HG03442 (cell line): ENCODE measurements at regions not wholly inside any gene's neighbourhood (a gene's known extent, or its start where the extent isn't known, plus 50 kb on each side); places are given as distances from the start of the nearest gene placed in this dataset.
A peak's percentile ranks its signal among the peaks of the same experiment; 100 is the strongest.
"Not testable (repeated sequence)": the region's sequence is repeated elsewhere in the genome, so short reads cannot be mapped to it uniquely, and the experiment has no call there.

Experiments used
- ATAC-seq: cut with Tn5 transposase; IDR thresholded peaks from one replicate; pipeline ENCODE4 v1.9.1; 2021; ENCODE audit warnings: mild to moderate bottlenecking, moderate library complexity; ENCODE audit not compliant: unreplicated experiment

- ATAC-seq = no peak
These were observed 59.4 kb downstream of the EBLN1 start for GRCh38 chr10:22158426-22158825.

- no peak for ATAC-seq
These were observed 61.1 kb downstream of the EBLN1 start for GRCh38 chr10:22156750-22157149.

GRCh38 chr10:22152403-22152802 lies 65.4 kb downstream of the EBLN1 start:
- no peak for ATAC-seq

GRCh38 chr10:22150842-22151241 lies 67.0 kb downstream of the EBLN1 start:
- no peak for ATAC-seq

- ATAC-seq = no peak
These were observed 68.9 kb downstream of the EBLN1 start for GRCh38 chr10:22148961-22149360.

GRCh38 chr10:22145873-22146272 lies 71.9 kb downstream of the EBLN1 start:
- ATAC-seq = not testable (repeated sequence)

- no peak for ATAC-seq
These were observed 80.3 kb downstream of the EBLN1 start for GRCh38 chr10:22137542-22137941.

- no peak for ATAC-seq
These were observed 82.2 kb downstream of the EBLN1 start for GRCh38 chr10:22135591-22135990.

- ATAC-seq = peak; percentile 75
These were observed 83.8 kb downstream of the EBLN1 start for GRCh38 chr10:22133749-22134624.

GRCh38 chr10:22130824-22131223 lies 87.0 kb downstream of the EBLN1 start:
- not testable (repeated sequence) for ATAC-seq

GRCh38 chr10:22129612-22130011 lies 88.2 kb downstream of the EBLN1 start:
- ATAC-seq = not testable (repeated sequence)

GRCh38 chr10:22121181-22121580 lies 96.6 kb downstream of the EBLN1 start:
- ATAC-seq = not testable (repeated sequence)

GRCh38 chr10:22120072-22120471 lies 97.7 kb downstream of the EBLN1 start:
- ATAC-seq = not testable (repeated sequence)

GRCh38 chr10:22119575-22119974 lies 98.2 kb downstream of the EBLN1 start:
- ATAC-seq = not testable (repeated sequence)

GRCh38 chr10:22111705-22112104 lies 106.1 kb downstream of the EBLN1 start:
- ATAC-seq = no peak

- ATAC-seq = no peak
These were observed 106.6 kb downstream of the EBLN1 start for GRCh38 chr10:22111260-22111659.

GRCh38 chr10:22110761-22111160 lies 107.1 kb downstream of the EBLN1 start:
- ATAC-seq = no peak

- ATAC-seq = no peak
These were observed 101.7 kb upstream of the DNAJC1 start for GRCh38 chr10:22105270-22105669.

GRCh38 chr10:22103701-22104470 lies 100.4 kb upstream of the DNAJC1 start:
- ATAC-seq = no peak

GRCh38 chr10:22097696-22098095 lies 94.2 kb upstream of the DNAJC1 start:
- no peak for ATAC-seq

GRCh38 chr10:22091260-22091659 lies 87.7 kb upstream of the DNAJC1 start:
- ATAC-seq = not testable (repeated sequence)

- ATAC-seq = no peak
These were observed 83.8 kb upstream of the DNAJC1 start for GRCh38 chr10:22087402-22087738.
